ENCODE measurements at regions not wholly inside any gene's neighbourhood (a gene's known extent, or its start where the extent isn't known, plus 50 kb on each side); places are given as distances from the start of the nearest gene placed in this dataset.

GRCh38 chr15:23855947-23856346 is 168.8 kb upstream of the NDN start:
- Histone ChIP-seq H3K36me3 (ENCODE audit: control insufficient read depth in 2 of 2, insufficient read depth in 1 of 2, low read length in 2 of 2) (no peaks in the 10 kb centered on the region), H3K27ac (ENCODE audit: extremely low read depth, low read depth, low read length) (no peak overlapping the region), H3K4me1 (ENCODE audit: control insufficient read depth, insufficient read depth, low read length) (no peaks in the 10 kb centered on the region), H3K4me3 (ENCODE audit: low read depth, low read length) (no peak overlapping the region), H3K9me3 (ENCODE audit: control insufficient read depth, insufficient read depth, low read depth, low read length) (no peaks in the 10 kb centered on the region)
- ChIA-PET POLR2A (no interaction called here), CTCF (interaction anchor here (0.7 kb wide), 1 partner anchor 12 kb away, joined by 3 read pairs; no protein-coding TSS in a partner anchor)
- TF ChIP-seq ZNF354C (tag by site-specific recombination; IDR thresholded peaks at IDR 0.05; ENCODE audit: borderline replicate concordance, low read depth) (no peak), KLF9 (tag by site-specific recombination; IDR thresholded peaks at IDR 0.05; ENCODE audit: low read depth) (no peak), ZNF518A (tag by site-specific recombination; conservative IDR thresholded peaks at IDR 0.05; ENCODE audit: low read depth) (no peak), SETDB1 (IDR thresholded peaks at IDR 0.05; ENCODE audit: insufficient read length, low read length) (no peak), ZFP41 (tag by site-specific recombination; IDR thresholded peaks at IDR 0.05; ENCODE audit: borderline replicate concordance) (no peak)
- TF ChIP-seq, protein P1, sequence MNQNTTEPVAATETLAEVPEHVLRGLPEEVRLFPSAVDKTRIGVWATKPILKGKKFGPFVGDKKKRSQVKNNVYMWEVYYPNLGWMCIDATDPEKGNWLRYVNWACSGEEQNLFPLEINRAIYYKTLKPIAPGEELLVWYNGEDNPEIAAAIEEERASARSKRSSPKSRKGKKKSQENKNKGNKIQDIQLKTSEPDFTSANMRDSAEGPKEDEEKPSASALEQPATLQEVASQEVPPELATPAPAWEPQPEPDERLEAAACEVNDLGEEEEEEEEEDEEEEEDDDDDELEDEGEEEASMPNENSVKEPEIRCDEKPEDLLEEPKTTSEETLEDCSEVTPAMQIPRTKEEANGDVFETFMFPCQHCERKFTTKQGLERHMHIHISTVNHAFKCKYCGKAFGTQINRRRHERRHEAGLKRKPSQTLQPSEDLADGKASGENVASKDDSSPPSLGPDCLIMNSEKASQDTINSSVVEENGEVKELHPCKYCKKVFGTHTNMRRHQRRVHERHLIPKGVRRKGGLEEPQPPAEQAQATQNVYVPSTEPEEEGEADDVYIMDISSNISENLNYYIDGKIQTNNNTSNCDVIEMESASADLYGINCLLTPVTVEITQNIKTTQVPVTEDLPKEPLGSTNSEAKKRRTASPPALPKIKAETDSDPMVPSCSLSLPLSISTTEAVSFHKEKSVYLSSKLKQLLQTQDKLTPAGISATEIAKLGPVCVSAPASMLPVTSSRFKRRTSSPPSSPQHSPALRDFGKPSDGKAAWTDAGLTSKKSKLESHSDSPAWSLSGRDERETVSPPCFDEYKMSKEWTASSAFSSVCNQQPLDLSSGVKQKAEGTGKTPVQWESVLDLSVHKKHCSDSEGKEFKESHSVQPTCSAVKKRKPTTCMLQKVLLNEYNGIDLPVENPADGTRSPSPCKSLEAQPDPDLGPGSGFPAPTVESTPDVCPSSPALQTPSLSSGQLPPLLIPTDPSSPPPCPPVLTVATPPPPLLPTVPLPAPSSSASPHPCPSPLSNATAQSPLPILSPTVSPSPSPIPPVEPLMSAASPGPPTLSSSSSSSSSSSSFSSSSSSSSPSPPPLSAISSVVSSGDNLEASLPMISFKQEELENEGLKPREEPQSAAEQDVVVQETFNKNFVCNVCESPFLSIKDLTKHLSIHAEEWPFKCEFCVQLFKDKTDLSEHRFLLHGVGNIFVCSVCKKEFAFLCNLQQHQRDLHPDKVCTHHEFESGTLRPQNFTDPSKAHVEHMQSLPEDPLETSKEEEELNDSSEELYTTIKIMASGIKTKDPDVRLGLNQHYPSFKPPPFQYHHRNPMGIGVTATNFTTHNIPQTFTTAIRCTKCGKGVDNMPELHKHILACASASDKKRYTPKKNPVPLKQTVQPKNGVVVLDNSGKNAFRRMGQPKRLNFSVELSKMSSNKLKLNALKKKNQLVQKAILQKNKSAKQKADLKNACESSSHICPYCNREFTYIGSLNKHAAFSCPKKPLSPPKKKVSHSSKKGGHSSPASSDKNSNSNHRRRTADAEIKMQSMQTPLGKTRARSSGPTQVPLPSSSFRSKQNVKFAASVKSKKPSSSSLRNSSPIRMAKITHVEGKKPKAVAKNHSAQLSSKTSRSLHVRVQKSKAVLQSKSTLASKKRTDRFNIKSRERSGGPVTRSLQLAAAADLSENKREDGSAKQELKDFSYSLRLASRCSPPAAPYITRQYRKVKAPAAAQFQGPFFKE (tag by site-specific recombination; IDR thresholded peaks at IDR 0.05; ENCODE audit: borderline replicate concordance) = no peak

- H3K4me3 ChIP-seq (ENCODE audit: low read depth, low read length) = no peak overlapping the region
- no peak overlapping the region for H3K27ac ChIP-seq (ENCODE audit: extremely low read depth, low read depth, low read length)
- ChIA-PET CTCF (interaction anchor here (0.7 to 1.6 kb wide), 3 partner anchors 17 to 206 kb away, joined by 3 to 5 read pairs (median 3); no protein-coding TSS in a partner anchor), POLR2A (no interaction called here)
- H3K9me3 ChIP-seq (ENCODE audit: control insufficient read depth, insufficient read depth, low read depth, low read length) = no peaks in the 10 kb centered on the region
- TF ChIP-seq, protein P2, sequence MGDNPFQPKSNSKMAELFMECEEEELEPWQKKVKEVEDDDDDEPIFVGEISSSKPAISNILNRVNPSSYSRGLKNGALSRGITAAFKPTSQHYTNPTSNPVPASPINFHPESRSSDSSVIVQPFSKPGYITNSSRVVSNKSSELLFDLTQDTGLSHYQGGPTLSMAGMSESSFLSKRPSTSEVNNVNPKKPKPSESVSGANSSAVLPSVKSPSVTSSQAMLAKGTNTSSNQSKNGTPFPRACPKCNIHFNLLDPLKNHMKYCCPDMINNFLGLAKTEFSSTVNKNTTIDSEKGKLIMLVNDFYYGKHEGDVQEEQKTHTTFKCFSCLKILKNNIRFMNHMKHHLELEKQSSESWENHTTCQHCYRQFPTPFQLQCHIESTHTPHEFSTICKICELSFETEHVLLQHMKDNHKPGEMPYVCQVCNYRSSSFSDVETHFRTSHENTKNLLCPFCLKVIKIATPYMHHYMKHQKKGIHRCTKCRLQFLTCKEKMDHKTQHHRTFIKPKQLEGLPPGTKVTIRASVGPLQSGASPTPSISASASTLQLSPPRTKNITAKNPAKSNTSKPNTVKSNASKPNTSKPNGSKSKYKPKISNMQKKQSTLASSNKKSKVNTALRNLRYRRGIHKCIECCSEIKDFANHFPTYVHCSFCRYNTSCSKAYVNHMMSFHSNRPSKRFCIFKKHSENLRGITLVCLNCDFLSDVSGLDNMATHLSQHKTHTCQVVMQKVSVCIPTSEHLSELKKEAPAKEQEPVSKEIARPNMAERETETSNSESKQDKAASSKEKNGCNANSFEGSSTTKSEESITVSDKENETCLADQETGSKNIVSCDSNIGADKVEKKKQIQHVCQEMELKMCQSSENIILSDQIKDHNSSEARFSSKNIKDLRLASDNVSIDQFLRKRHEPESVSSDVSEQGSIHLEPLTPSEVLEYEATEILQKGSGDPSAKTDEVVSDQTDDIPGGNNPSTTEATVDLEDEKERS (tag by site-specific recombination; IDR thresholded peaks at IDR 0.05) = no peak
- TF ChIP-seq ZNF654 (tag by site-specific recombination; IDR thresholded peaks at IDR 0.05; ENCODE audit: low read depth) = peak; percentile 58
- no peaks in the 10 kb centered on the region for H3K4me1 ChIP-seq (ENCODE audit: control insufficient read depth, insufficient read depth, low read length)
- H3K36me3 ChIP-seq (ENCODE audit: control insufficient read depth in 2 of 2, insufficient read depth in 1 of 2, low read length in 2 of 2) = no peaks in the 10 kb centered on the region
Measured at GRCh38 chr15:23857028-23857641, 170.0 kb upstream of the NDN start.

All from HEK293 (cell line).